Body of pancreas (tissue), 4 donors: ENCODE measurements at regions not wholly inside any gene's neighbourhood (a gene's known extent, or its start where the extent isn't known, plus 50 kb on each side); places are given as distances from the start of the nearest gene placed in this dataset.

Experiments
- ATAC-seq: fragments of 150-250 bp; one replicate; pipeline ENCODE4 v1.9.1; 2016
- DNase-seq, 4 donors: peaks; one replicate each; pipeline ENCODE4 v3.0.0-alpha.2; 2019
- H3K27ac ChIP-seq, 4 donors: fragments of 200-600 bp; sonication (generic); 1 replicate in 3 of 4; 2 replicates in 1 of 4; pipeline versions ENCODE4 v1.5.1 to v1.6.1; 2016 to 2019; ENCODE audit warnings: mild to moderate bottlenecking in 1 of 4, mixed read lengths in 1 of 4, moderate library complexity in 1 of 4
- H3K27me3 ChIP-seq, 2 donors: fragments of 200-600 bp; sonication (generic); one replicate each; pipeline ENCODE4 v1.6.0; 2016; ENCODE audit warnings: mild to moderate bottlenecking in 1 of 2
- H3K36me3 ChIP-seq, 2 donors: fragments of 200-600 bp; sonication (generic); replicated peaks in 1 of 2; 2 replicates each; pipeline ENCODE4 v1.5.1; 2016; ENCODE audit warnings: low read depth in 2 of 2; ENCODE audit not compliant: insufficient read depth in 1 of 2
- H3K4me1 ChIP-seq: fragments of 200-600 bp; sonication (generic); one replicate; pipeline ENCODE4 v1.6.0; 2016
- H3K4me3 ChIP-seq, 2 donors: fragments of 200-600 bp; sonication (generic); 1 replicate in 1 of 2; 2 replicates in 1 of 2; pipeline ENCODE4 v1.5.1; 2016 to 2019
- H3K9me3 ChIP-seq, 3 donors: fragments of 200-600 bp; sonication (generic); 1 replicate in 2 of 3; 2 replicates in 1 of 3; pipeline ENCODE4 v1.5.1; 2016
- CTCF ChIP-seq, 7 experiments: fragments of 450-650 bp in 4 of 7; fragments of 200-600 bp in 3 of 7; sonication (generic) in 3 of 7; IDR thresholded peaks; one replicate each; pipeline ENCODE4 v1.5.1; 2016 to 2019; ENCODE audit warnings: antibody characterized with exemption in 7 of 7
- POLR2A ChIP-seq, 3 donors: fragments of 450-650 bp; IDR thresholded peaks; one replicate each; pipeline ENCODE4 v1.6.1; 2016; ENCODE audit warnings: antibody characterized with exemption in 3 of 3, mild to moderate bottlenecking in 2 of 3
- WGBS, 2 donors: methylation state at CpG; one replicate each; pipeline ENCODE4 v1.1.5; 2017; 5-methylcytosine and 5-hydroxymethylcytosine counted together
- intact Hi-C: fragments of 100-400 bp; cut with DNase I; formaldehyde crosslinking; loops from one replicate; pipeline ENCODE4 v1.15.1; 2023

DNA sequence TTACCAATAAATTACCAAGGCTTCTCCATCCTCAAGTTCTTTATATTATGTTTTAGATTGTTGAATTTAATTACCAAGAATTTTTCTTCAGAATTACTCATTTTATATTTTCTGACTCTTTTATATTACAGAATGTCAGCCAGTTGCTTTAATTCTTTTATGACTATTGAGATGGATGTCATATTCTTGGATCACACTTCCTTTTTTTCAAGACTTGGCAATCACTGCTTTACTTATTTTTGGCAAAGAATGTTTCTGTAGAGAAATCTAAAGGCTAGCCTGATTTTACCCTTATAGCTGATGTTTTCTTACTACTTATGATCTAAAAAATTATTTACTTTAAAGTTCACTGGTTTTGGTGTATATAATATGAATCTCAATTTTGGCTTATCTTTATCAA, 721.1 kb upstream of the TMPRSS15 start:
- Histone ChIP-seq H3K4me1 (no peaks in the 10 kb centered on the region), H3K36me3 (no peaks in the 10 kb centered on the region), H3K27me3 (no peaks in the 10 kb centered on the region), H3K27ac (no peak overlapping the region), H3K4me3 (no peak overlapping the region), H3K9me3 (no peaks in the 10 kb centered on the region)
- TF ChIP-seq CTCF (IDR thresholded peaks at IDR 0.05) (no peak), POLR2A (IDR thresholded peaks at IDR 0.05) (no peak)
- DNase-seq (no peak), ATAC-seq (no peak)
- intact Hi-C loops = no loop called here

DNA sequence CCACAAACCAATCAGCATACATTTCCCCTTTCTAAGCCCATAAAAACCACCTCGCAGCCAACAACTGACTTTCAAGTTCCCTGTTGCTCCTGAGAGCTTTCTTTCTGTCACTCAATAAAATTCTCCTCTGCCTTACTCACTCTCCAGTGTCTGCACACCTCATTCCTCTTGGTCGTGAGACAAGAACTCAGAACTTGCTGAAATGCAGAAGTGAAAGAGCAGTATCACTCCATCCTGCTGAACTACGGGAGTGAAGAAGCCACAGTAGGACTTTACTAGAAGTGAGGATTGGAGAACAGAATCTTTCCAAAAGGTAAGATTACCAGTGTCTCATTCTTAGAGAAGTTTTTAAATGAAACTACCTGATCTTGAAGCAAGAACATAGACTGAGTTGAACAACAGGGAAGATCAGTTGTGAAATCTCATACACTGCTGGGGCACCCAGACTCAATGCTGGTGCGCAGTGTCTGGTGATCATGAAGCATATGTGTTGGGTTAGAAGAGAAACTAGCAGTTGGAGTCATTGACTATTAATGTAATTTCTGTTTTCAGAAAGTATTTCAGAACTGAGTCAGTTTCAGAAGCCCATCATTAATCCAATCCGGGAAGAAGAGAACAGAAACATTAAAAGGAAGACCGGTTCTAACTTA, 726.9 kb upstream of the TMPRSS15 start:
- DNase-seq (no peak), ATAC-seq (no peak)
- no peak overlapping the region for H3K27ac ChIP-seq

DNA sequence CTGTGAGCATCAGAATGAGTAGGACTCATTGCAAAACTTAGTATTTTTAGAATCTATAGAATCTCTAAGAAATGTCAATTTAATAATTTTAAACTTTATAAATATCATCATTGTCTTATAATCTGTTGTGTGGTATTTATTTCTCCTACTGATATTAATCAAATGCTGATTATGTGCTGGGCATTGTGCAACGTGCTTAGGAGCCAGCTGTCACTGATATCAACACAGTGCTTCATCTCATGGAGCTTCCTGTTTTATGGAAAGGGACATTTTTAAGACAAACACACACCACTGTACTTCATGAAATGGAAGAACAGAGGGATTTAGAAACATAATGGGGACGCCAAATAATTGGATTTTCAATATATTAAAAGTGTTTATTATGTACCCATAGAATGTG, 737.9 kb upstream of the TMPRSS15 start:
- DNase-seq = no peak
- TF ChIP-seq POLR2A (IDR thresholded peaks at IDR 0.05) = no peak
- TF ChIP-seq CTCF (IDR thresholded peaks at IDR 0.05) = no peak
- Histone ChIP-seq H3K9me3 (no peaks in the 10 kb centered on the region), H3K4me3 (no peak overlapping the region), H3K4me1 (no peaks in the 10 kb centered on the region), H3K27ac (no peak overlapping the region), H3K27me3 (no peaks in the 10 kb centered on the region), H3K36me3 (no peaks in the 10 kb centered on the region)
- WGBS, 2 donors = 32 to 38% methylated on average over 2 of the region's 2 CpGs
- no peak for ATAC-seq
- intact Hi-C loops = no loop called here

More for the DNA sequence above, 726.9 kb upstream of the TMPRSS15 start:
- TF ChIP-seq CTCF (IDR thresholded peaks at IDR 0.05) = no peak
- Histone ChIP-seq H3K9me3 (no peaks in the 10 kb centered on the region), H3K27me3 (no peaks in the 10 kb centered on the region), H3K36me3 (no peaks in the 10 kb centered on the region), H3K4me1 (no peaks in the 10 kb centered on the region), H3K4me3 (no peak overlapping the region)
- intact Hi-C loops = no loop called here
- WGBS, 2 donors = 49 to 56% methylated on average over 6 of the region's 6 CpGs

GRCh38 chr21:19145682-19146293, 742.2 kb upstream of the TMPRSS15 start:
- no peak for TF ChIP-seq POLR2A (IDR thresholded peaks at IDR 0.05)
- no peak for TF ChIP-seq CTCF (IDR thresholded peaks at IDR 0.05)
- no peaks in the 10 kb centered on the region for H3K4me1 ChIP-seq
- no peaks in the 10 kb centered on the region for H3K36me3 ChIP-seq
- WGBS, 2 donors = 73 to 74% methylated on average over 4 of the region's 4 CpGs
- H3K27ac ChIP-seq = no peak overlapping the region
- ATAC-seq (no peak), DNase-seq (no peak)
- no peaks in the 10 kb centered on the region for H3K9me3 ChIP-seq
- no peaks in the 10 kb centered on the region for H3K27me3 ChIP-seq
- no peak overlapping the region for H3K4me3 ChIP-seq
- intact Hi-C loops = no loop called here

DNA sequence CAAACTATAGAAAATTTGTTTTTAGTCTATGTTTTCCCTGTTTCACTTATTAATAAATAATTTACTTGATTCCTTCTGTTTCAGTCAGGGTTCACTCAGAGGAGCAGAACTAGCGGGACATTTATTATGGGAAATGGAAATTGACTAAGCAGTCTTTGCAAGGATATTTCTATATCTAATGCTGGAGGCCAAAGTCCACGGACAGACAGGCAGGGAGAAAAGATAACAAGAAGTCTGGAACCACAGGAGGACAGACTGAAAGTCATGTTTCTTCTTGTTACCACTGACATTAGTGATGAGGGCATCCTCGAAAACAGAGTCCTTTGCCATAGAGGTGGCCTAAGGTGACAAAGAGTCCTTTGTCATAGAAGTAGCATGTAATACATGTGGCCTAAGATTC, 744.5 kb upstream of the TMPRSS15 start:
- intact Hi-C loops = no loop called here
- Histone ChIP-seq H3K4me1 (no peaks in the 10 kb centered on the region), H3K27me3 (no peaks in the 10 kb centered on the region), H3K27ac (no peak overlapping the region), H3K9me3 (no peaks in the 10 kb centered on the region), H3K4me3 (no peak overlapping the region), H3K36me3 (no peaks in the 10 kb centered on the region)
- no peak for ATAC-seq
- no peak for DNase-seq
- 48 to 54% methylated on average over 3 of the region's 3 CpGs for WGBS, 2 donors
- no peak for TF ChIP-seq CTCF (IDR thresholded peaks at IDR 0.05)
- no peak for TF ChIP-seq POLR2A (IDR thresholded peaks at IDR 0.05)
